A673 (cell line): ENCODE measurements at regions not wholly inside any gene's neighbourhood (a gene's known extent, or its start where the extent isn't known, plus 50 kb on each side); places are given as distances from the start of the nearest gene placed in this dataset.

Experiments
- BruUV-seq: library from RNA; stranded (reverse); fragments of 400-500 nt; replicated peaks from 2 replicates; lab custom pipeline; 2021; lab: Mats Ljungman, UMichigan
- CTCF ChIA-PET: fragments of 300-600 bp; sonication (Branson Sonifier 250); formaldehyde crosslinking; loops from one replicate; lab custom pipeline; 2022; ENCODE audit warnings: antibody characterized with exemption; lab: Charles Lee
- POLR2A ChIA-PET: fragments of 300-600 bp; sonication (Branson Sonifier 250); formaldehyde crosslinking; loops from one replicate; lab custom pipeline; 2022; ENCODE audit warnings: antibody characterized with exemption; ENCODE audit not compliant: low non-redundant PET; lab: Charles Lee
- DNase-seq: peaks from one replicate; pipeline ENCODE4 v3.0.0-alpha.2; 2015; ENCODE audit warnings: low spot score
- H3K27ac ChIP-seq: fragments of 200-600 bp; sonication (generic); 2 replicates; pipeline ENCODE4 v1.5.1; 2016; ENCODE audit warnings: mixed run types, low read depth, mild to moderate bottlenecking, mixed read lengths, antibody characterized with exemption, low read length; ENCODE audit not compliant: poor library complexity, severe bottlenecking
- H3K27me3 ChIP-seq: fragments of 200-600 bp; sonication (generic); replicated peaks from 2 replicates; pipeline ENCODE4 v1.6.1; 2017; ENCODE audit warnings: mixed run types, low read depth, mild to moderate bottlenecking, mixed read lengths, antibody characterized with exemption, low read length; ENCODE audit not compliant: insufficient read depth, poor library complexity
- H3K36me3 ChIP-seq: fragments of 200-600 bp; sonication (generic); 2 replicates; pipeline ENCODE4 v1.6.1; 2016; ENCODE audit warnings: mixed run types, mild to moderate bottlenecking, mixed read lengths, antibody characterized with exemption, low read length; ENCODE audit not compliant: insufficient read depth, poor library complexity, severe bottlenecking
- H3K4me1 ChIP-seq: fragments of 200-600 bp; sonication (generic); 2 replicates; pipeline ENCODE4 v1.6.1; 2017; ENCODE audit warnings: mixed run types, mild to moderate bottlenecking, mixed read lengths, antibody characterized with exemption, low read length; ENCODE audit not compliant: insufficient read depth, poor library complexity, severe bottlenecking
- H3K4me3 ChIP-seq: fragments of 200-600 bp; sonication (generic); 2 replicates; pipeline ENCODE4 v1.5.1; 2016; ENCODE audit warnings: low read depth, mixed run types, mild to moderate bottlenecking, mixed read lengths, low read length; ENCODE audit not compliant: poor library complexity, severe bottlenecking
- H3K9me3 ChIP-seq: fragments of 200-600 bp; sonication (generic); 2 replicates; pipeline ENCODE4 v1.6.1; 2016; ENCODE audit warnings: mixed run types, low read depth, mild to moderate bottlenecking, mixed read lengths, antibody characterized with exemption, low read length; ENCODE audit not compliant: poor library complexity, severe bottlenecking
- CTCF ChIP-seq: fragments of 300-800, 200-600 bp; sonication (generic); conservative IDR thresholded peaks from 2 replicates; pipeline ENCODE4 v1.5.1; 2017; ENCODE audit warnings: low read depth, mild to moderate bottlenecking, antibody characterized with exemption, low read length, moderate library complexity, mixed read lengths
- EZH2 ChIP-seq: fragments of 200-600 bp; sonication (generic); IDR thresholded peaks from 2 replicates; pipeline ENCODE4 v1.6.1; 2017; ENCODE audit warnings: borderline replicate concordance, low read depth, mild to moderate bottlenecking, mixed read lengths, antibody characterized with exemption, low read length; ENCODE audit not compliant: poor library complexity, severe bottlenecking
- intact Hi-C: fragments of 100-400 bp; cut with micrococcal nuclease; formaldehyde crosslinking; loops from one replicate; pipeline ENCODE4 v1.10.0; 2022; ENCODE audit not compliant: unreplicated experiment

- DNase-seq: peak; percentile 45
- Histone ChIP-seq H3K4me3 (no peak overlapping the region), H3K4me1 (peaks cover 21% of the 10 kb centered on the region), H3K27me3 (no peaks in the 10 kb centered on the region), H3K27ac (peak overlapping the region; percentile 31), H3K9me3 (no peaks in the 10 kb centered on the region), H3K36me3 (no peaks in the 10 kb centered on the region)
- BruUV-seq: no TSS peak
- no peak for TF ChIP-seq CTCF
- no peak for TF ChIP-seq EZH2
- CTCF ChIA-PET: no interaction called here
- intact Hi-C loops: no loop called here
- POLR2A ChIA-PET: no interaction called here
Observed at GRCh38 chr12:88985631-88986030, 366.7 kb downstream of the DUSP6 start.

- no peak overlapping the region for H3K27ac ChIP-seq
- CTCF ChIA-PET: no interaction called here
- H3K27me3 ChIP-seq: no peaks in the 10 kb centered on the region
- BruUV-seq: no TSS peak
- POLR2A ChIA-PET: no interaction called here
- H3K9me3 ChIP-seq: no peaks in the 10 kb centered on the region
- no peak for TF ChIP-seq CTCF
- H3K4me3 ChIP-seq: no peak overlapping the region
- H3K36me3 ChIP-seq: no peaks in the 10 kb centered on the region
- peaks cover 21% of the 10 kb centered on the region for H3K4me1 ChIP-seq
- DNase-seq: no peak
- intact Hi-C loops: no loop called here
Observed at GRCh38 chr12:88985011-88985410, 367.3 kb downstream of the DUSP6 start.

GRCh38 chr12:88982694-88983093, 369.6 kb downstream of the DUSP6 start:
- Histone ChIP-seq H3K4me3 (no peak overlapping the region), H3K36me3 (no peaks in the 10 kb centered on the region), H3K4me1 (peaks cover 21% of the 10 kb centered on the region), H3K9me3 (no peaks in the 10 kb centered on the region), H3K27me3 (no peaks in the 10 kb centered on the region), H3K27ac (no peak overlapping the region)
- TF ChIP-seq CTCF (no peak), EZH2 (no peak)
- ChIA-PET POLR2A (no interaction called here), CTCF (no interaction called here)
- BruUV-seq: no TSS peak
- intact Hi-C loops: no loop called here
- DNase-seq: no peak
